ENCODE measurements at regions not wholly inside any gene's neighbourhood (a gene's known extent, or its start where the extent isn't known, plus 50 kb on each side); places are given as distances from the start of the nearest gene placed in this dataset.
A peak's percentile ranks its signal among the peaks of the same experiment; 100 is the strongest.

DNA sequence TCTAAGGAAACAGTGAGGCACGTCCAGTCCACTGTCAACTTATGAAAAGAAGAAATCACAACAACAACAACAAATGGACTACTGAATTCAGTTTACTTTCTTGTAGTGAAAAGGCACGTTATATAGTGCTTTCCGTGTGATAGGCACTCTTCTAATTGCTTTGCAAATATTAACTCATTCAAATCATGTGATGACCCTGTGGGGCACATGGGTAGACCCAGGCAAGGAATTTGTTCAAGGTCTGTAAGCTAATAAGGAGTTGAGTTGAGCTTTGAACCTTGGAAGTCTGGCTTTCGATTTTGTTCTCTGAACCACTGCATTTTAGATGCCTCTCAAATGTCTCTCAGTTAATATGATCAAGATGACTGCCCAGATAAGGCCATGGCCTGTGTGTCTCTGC lies 295.1 kb upstream of the RBFOX1 start:
- BruUV-seq (replicated peaks) = no TSS peak
- CTCF ChIA-PET (ENCODE audit: low intra/inter-chr PET ratio, low total read pairs) = no interaction called here
- H3K4me3 ChIP-seq (replicated peaks in 1 of 3; ENCODE audit: insufficient read depth in 1 of 3, low read depth in 2 of 3, low read length in 3 of 3) = no peak overlapping the region
- in situ Hi-C loops (cut with HindIII; ENCODE audit: extremely low pct_ligation_motif_present, low pct_unique_long_range_greater_than_20kb) (no loop called here), intact Hi-C loops (cut with micrococcal nuclease; ENCODE audit: unreplicated experiment) (no loop called here)
- no peaks in the 10 kb centered on the region for H3K79me2 ChIP-seq (ENCODE audit: insufficient read depth, low read length)
- no peaks in the 10 kb centered on the region for H4K20me1 ChIP-seq (ENCODE audit: insufficient read depth, low read length)
- WGBS (ENCODE audit: low lambda C conversion rate) = 2% methylated on average over 4 of the region's 4 CpGs
- ATAC-seq (peak; percentile 69), FAIRE-seq (peak; percentile 34), DNase-seq (ENCODE audit: low spot score) (peak; percentile 37)
- H3K36me3 ChIP-seq (replicated peaks in 1 of 2; ENCODE audit: control insufficient read depth in 1 of 2, insufficient read depth in 2 of 2, low read length in 2 of 2) = no peaks in the 10 kb centered on the region
- no peak overlapping the region for H2AFZ ChIP-seq (ENCODE audit: low read length)
- H3K9me3 ChIP-seq (ENCODE audit: low read length) = peaks cover 17% of the 10 kb centered on the region; the same call in 1 of the 2 replicates
- no peak overlapping the region for H3K4me2 ChIP-seq (ENCODE audit: low read depth, low read length)
- POLR2A ChIA-PET = no interaction called here
- H3K4me1 ChIP-seq (ENCODE audit: insufficient read depth, low read length) = peaks cover 6% of the 10 kb centered on the region
- H3K27me3 ChIP-seq (ENCODE audit: control insufficient read depth in 1 of 2, insufficient read depth in 2 of 2, low read length in 2 of 2) = no peaks in the 10 kb centered on the region
- H3K27ac ChIP-seq (ENCODE audit: extremely low read length, insufficient read depth, low read length) = no peak overlapping the region
- H3K9ac ChIP-seq (ENCODE audit: insufficient read depth, low read depth, low read length) = no peak overlapping the region
- TF ChIP-seq MBNL3 (CRISPR knock-in tag; conservative IDR thresholded peaks at IDR 0.05) = no peak
- no peak for TF ChIP-seq ZNF225 (CRISPR knock-in tag; IDR thresholded peaks at IDR 0.05)
- TF ChIP-seq DZIP1 (CRISPR knock-in tag; IDR thresholded peaks at IDR 0.05) = no peak
- TF ChIP-seq, protein P1, sequence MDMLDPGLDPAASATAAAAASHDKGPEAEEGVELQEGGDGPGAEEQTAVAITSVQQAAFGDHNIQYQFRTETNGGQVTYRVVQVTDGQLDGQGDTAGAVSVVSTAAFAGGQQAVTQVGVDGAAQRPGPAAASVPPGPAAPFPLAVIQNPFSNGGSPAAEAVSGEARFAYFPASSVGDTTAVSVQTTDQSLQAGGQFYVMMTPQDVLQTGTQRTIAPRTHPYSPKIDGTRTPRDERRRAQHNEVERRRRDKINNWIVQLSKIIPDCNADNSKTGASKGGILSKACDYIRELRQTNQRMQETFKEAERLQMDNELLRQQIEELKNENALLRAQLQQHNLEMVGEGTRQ (IDR thresholded peaks at IDR 0.05; ENCODE audit: low read depth, low read length) = peak; percentile 51; the same call in 1 of the 2 replicates
- TF ChIP-seq, protein P1 (CRISPR knock-in tag; IDR thresholded peaks at IDR 0.05; ENCODE audit: borderline replicate concordance) = no peak; the same call in 1 of the 2 replicates
- TF ChIP-seq WIZ (CRISPR knock-in tag; IDR thresholded peaks at IDR 0.05) = no peak
- no peak for TF ChIP-seq ATRX (CRISPR knock-in tag; IDR thresholded peaks at IDR 0.05; ENCODE audit: borderline replicate concordance)
- TF ChIP-seq MEIS1 (CRISPR knock-in tag; IDR thresholded peaks at IDR 0.05; ENCODE audit: borderline replicate concordance) = no peak
- 0 out of 2 replicates have a peak, but pooled peaks have one; percentile 29 for TF ChIP-seq KDM6A (CRISPR knock-in tag; IDR thresholded peaks at IDR 0.05; ENCODE audit: low read depth)
- TF ChIP-seq POGK (CRISPR knock-in tag; conservative IDR thresholded peaks at IDR 0.05) = no peak
- TF ChIP-seq, protein P2, sequence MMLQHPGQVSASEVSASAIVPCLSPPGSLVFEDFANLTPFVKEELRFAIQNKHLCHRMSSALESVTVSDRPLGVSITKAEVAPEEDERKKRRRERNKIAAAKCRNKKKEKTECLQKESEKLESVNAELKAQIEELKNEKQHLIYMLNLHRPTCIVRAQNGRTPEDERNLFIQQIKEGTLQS (CRISPR knock-in tag; IDR thresholded peaks at IDR 0.05) = no peak
- TF ChIP-seq ETV6 (CRISPR knock-in tag; conservative IDR thresholded peaks at IDR 0.05) = no peak
- TF ChIP-seq SIN3A (IDR thresholded peaks at IDR 0.05; ENCODE audit: borderline replicate concordance, low read depth, low read length) = no peak
- TF ChIP-seq BHLHE40 (IDR thresholded peaks at IDR 0.05; ENCODE audit: low read length) = peak; percentile 66; the same call in 1 of the 2 replicates
- TF ChIP-seq ZNF782 (CRISPR knock-in tag; IDR thresholded peaks at IDR 0.05; ENCODE audit: borderline replicate concordance) = no peak
- no peak for TF ChIP-seq ZKSCAN5 (CRISPR knock-in tag; IDR thresholded peaks at IDR 0.05)

Data from HepG2 (cell line).